H1 (cell line): ENCODE measurements at regions not wholly inside any gene's neighbourhood (a gene's known extent, or its start where the extent isn't known, plus 50 kb on each side); places are given as distances from the start of the nearest gene placed in this dataset.

ENCODE experiments used
- CHD1 ChIP-seq: IDR thresholded peaks from 2 replicates; pipeline ENCODE4 v1.6.1; 2012; ENCODE audit warnings: low read depth, low read length, improper control_type of control experiment
- CHD2 ChIP-seq: IDR thresholded peaks from 2 replicates; pipeline ENCODE4 v1.6.1; 2012; ENCODE audit warnings: low read length, improper control_type of control experiment
- KDM1A ChIP-seq: fragments of 200-600, 300-600 bp; sonication (generic); IDR thresholded peaks from 2 replicates; pipeline ENCODE4 v1.7.1; 2016; ENCODE audit warnings: mild to moderate bottlenecking, low read length, borderline replicate concordance
- POLR2AphosphoS5 ChIP-seq: IDR thresholded peaks from 2 replicates; pipeline ENCODE4 v1.6.1; 2011; ENCODE audit warnings: low read depth, low read length
- TAF7 ChIP-seq: optimal IDR thresholded peaks from 2 replicates; pipeline ENCODE3; 2011; ENCODE audit warnings: low read depth, mild to moderate bottlenecking, inconsistent platforms, low read length, moderate library complexity, borderline replicate concordance
- TF ChIP-seq, protein P1 (sequence below), 3 experiments: IDR thresholded peaks; 1 replicate in 2 of 3; 2 replicates in 1 of 3; pipeline versions ENCODE4 v1.5.1 to v1.6.1; 2011; ENCODE audit warnings: low read length in 3 of 3, mild to moderate bottlenecking in 3 of 3, inconsistent platforms in 2 of 3, low read depth in 1 of 3, moderate library complexity in 1 of 3; ENCODE audit not compliant: insufficient read depth in 1 of 3; ENCODE audit errors: control extremely low read depth in 1 of 3
- TF ChIP-seq, protein P2 (sequence below): IDR thresholded peaks from 2 replicates; pipeline ENCODE4 v1.6.1; 2012; ENCODE audit warnings: inconsistent platforms

DNA sequence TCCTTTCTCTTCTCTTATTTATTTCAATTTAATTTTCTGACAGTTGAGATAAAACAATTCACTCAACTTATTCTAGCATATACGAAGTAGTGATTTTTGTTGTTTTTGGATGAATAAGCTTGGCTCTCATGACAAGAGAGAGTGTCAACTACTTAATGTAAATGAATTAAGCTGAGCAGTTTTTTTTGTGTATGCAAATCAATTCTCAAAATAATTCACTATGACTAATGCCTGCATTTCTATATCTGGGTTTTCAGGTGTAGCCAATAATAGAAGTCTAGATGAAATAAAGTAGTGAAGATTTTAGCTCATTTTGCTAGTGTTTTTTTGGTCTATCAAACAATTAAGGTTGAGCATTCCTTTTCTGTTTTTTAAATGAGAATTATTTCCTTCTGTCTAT lies 1354.0 kb downstream of the CDH8 start:
- TF ChIP-seq CHD2 (no peak), CHD1 (no peak), KDM1A (no peak), TAF7 (no peak), POLR2AphosphoS5 (no peak)
- TF ChIP-seq, protein P1, sequence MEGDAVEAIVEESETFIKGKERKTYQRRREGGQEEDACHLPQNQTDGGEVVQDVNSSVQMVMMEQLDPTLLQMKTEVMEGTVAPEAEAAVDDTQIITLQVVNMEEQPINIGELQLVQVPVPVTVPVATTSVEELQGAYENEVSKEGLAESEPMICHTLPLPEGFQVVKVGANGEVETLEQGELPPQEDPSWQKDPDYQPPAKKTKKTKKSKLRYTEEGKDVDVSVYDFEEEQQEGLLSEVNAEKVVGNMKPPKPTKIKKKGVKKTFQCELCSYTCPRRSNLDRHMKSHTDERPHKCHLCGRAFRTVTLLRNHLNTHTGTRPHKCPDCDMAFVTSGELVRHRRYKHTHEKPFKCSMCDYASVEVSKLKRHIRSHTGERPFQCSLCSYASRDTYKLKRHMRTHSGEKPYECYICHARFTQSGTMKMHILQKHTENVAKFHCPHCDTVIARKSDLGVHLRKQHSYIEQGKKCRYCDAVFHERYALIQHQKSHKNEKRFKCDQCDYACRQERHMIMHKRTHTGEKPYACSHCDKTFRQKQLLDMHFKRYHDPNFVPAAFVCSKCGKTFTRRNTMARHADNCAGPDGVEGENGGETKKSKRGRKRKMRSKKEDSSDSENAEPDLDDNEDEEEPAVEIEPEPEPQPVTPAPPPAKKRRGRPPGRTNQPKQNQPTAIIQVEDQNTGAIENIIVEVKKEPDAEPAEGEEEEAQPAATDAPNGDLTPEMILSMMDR (IDR thresholded peaks at IDR 0.05; ENCODE audit: control extremely low read depth in 1 of 3, insufficient read depth in 1 of 3, low read depth in 1 of 3, low read length in 3 of 3), result no peak
- TF ChIP-seq, protein P2, sequence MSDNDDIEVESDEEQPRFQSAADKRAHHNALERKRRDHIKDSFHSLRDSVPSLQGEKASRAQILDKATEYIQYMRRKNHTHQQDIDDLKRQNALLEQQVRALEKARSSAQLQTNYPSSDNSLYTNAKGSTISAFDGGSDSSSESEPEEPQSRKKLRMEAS, result no peak
